Fibroblast of skin of left quadriceps (primary cell): ENCODE measurements at regions not wholly inside any gene's neighbourhood (a gene's known extent, or its start where the extent isn't known, plus 50 kb on each side); places are given as distances from the start of the nearest gene placed in this dataset.

Source experiments
- DNase-seq, 2 experiments: peaks; one replicate each; pipeline ENCODE4 v3.0.0-alpha.2; 2013; ENCODE audit warnings: low read depth in 2 of 2

- DNase-seq, result no peak
Measured at GRCh38 chr15:93241696-93242585, 152.9 kb upstream of the RGMA start.

- no peak for DNase-seq
Measured at GRCh38 chr15:93239993-93240392, 151.0 kb upstream of the RGMA start.

GRCh38 chr15:93239591-93239990, 150.6 kb upstream of the RGMA start:
- DNase-seq, result no peak

- DNase-seq, result no peak
Measured at GRCh38 chr15:93238641-93239040, 149.6 kb upstream of the RGMA start.

- no peak for DNase-seq
Measured at GRCh38 chr15:93235926-93236780, 147.1 kb upstream of the RGMA start.

- no peak for DNase-seq
Measured at GRCh38 chr15:93235269-93235668, 146.3 kb upstream of the RGMA start.

- DNase-seq, result no peak
Measured at GRCh38 chr15:93233710-93234109, 144.7 kb upstream of the RGMA start.

- no peak for DNase-seq
Measured at GRCh38 chr15:93232845-93233244, 143.8 kb upstream of the RGMA start.

- no peak for DNase-seq
Measured at GRCh38 chr15:93231994-93232393, 143.0 kb upstream of the RGMA start.

GRCh38 chr15:93231261-93231925, 142.4 kb upstream of the RGMA start:
- DNase-seq, result no peak

GRCh38 chr15:93228546-93228945, 139.5 kb upstream of the RGMA start:
- DNase-seq, result no peak

GRCh38 chr15:93223803-93224202, 134.8 kb upstream of the RGMA start:
- no peak for DNase-seq

GRCh38 chr15:93221759-93222158, 132.7 kb upstream of the RGMA start:
- DNase-seq, result no peak

- DNase-seq, result no peak
Measured at GRCh38 chr15:93219859-93220420, 130.9 kb upstream of the RGMA start.

- no peak for DNase-seq
Measured at GRCh38 chr15:93217343-93217742, 128.3 kb upstream of the RGMA start.

- no peak for DNase-seq
Measured at GRCh38 chr15:93214106-93214505, 125.1 kb upstream of the RGMA start.

GRCh38 chr15:93213281-93213680, 124.3 kb upstream of the RGMA start:
- no peak for DNase-seq

- no peak for DNase-seq
Measured at GRCh38 chr15:93212578-93212977, 123.6 kb upstream of the RGMA start.

GRCh38 chr15:93210995-93211394, 122.0 kb upstream of the RGMA start:
- no peak for DNase-seq

- DNase-seq, result peak; percentile 11 to 15
Measured at GRCh38 chr15:93209690-93210445, 120.9 kb upstream of the RGMA start.

GRCh38 chr15:93206893-93207292, 117.9 kb upstream of the RGMA start:
- DNase-seq, result no peak
